Esophagus muscularis mucosa (tissue), 4 donors: ENCODE measurements at regions not wholly inside any gene's neighbourhood (a gene's known extent, or its start where the extent isn't known, plus 50 kb on each side); places are given as distances from the start of the nearest gene placed in this dataset.

ENCODE experiments used
- EP300 ChIP-seq: sonication (generic); formaldehyde crosslinking; IDR thresholded peaks from one replicate; pipeline ENCODE4 v1.6.1; 2017; ENCODE audit warnings: antibody characterized with exemption
- POLR2A ChIP-seq: fragments of 450-650 bp; IDR thresholded peaks from one replicate; pipeline ENCODE4 v1.6.1; 2017; ENCODE audit warnings: antibody characterized with exemption, moderate library complexity, mild to moderate bottlenecking, low read depth
- TF ChIP-seq, protein P1 (sequence below), 3 experiments: fragments of 200-600 bp in 2 of 3; fragments of 450-650 bp in 1 of 3; sonication (generic) in 2 of 3; IDR thresholded peaks; one replicate each; pipeline ENCODE4 v1.5.1; 2017 to 2019; ENCODE audit warnings: antibody characterized with exemption in 3 of 3, mild to moderate bottlenecking in 2 of 3, moderate library complexity in 1 of 3

DNA sequence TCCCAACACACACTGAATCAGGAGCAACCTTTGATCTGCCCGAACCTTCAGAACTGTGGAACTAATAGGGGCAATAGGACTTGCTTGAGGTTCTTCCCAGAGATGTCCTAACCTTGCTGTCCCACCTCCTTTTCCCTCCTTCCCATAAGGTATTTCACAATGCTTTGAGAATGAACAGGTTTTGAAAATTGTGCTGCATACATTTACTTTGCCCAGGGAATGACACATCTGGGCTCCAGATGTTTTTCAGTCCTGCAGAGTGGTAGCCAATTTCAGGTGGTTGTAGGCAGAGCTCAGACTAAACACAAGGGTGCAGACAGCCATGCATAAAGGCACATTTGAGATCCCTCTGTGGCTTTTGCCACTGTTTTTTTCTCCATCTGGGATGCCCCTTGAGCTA is 206.7 kb upstream of the PWP1 start:
- TF ChIP-seq, protein P1, sequence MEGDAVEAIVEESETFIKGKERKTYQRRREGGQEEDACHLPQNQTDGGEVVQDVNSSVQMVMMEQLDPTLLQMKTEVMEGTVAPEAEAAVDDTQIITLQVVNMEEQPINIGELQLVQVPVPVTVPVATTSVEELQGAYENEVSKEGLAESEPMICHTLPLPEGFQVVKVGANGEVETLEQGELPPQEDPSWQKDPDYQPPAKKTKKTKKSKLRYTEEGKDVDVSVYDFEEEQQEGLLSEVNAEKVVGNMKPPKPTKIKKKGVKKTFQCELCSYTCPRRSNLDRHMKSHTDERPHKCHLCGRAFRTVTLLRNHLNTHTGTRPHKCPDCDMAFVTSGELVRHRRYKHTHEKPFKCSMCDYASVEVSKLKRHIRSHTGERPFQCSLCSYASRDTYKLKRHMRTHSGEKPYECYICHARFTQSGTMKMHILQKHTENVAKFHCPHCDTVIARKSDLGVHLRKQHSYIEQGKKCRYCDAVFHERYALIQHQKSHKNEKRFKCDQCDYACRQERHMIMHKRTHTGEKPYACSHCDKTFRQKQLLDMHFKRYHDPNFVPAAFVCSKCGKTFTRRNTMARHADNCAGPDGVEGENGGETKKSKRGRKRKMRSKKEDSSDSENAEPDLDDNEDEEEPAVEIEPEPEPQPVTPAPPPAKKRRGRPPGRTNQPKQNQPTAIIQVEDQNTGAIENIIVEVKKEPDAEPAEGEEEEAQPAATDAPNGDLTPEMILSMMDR (IDR thresholded peaks at IDR 0.05): no peak
- TF ChIP-seq EP300 (no peak), POLR2A (no peak)
